GM10248 (cell line): ENCODE measurements at regions not wholly inside any gene's neighbourhood (a gene's known extent, or its start where the extent isn't known, plus 50 kb on each side); places are given as distances from the start of the nearest gene placed in this dataset.

Experiments used
- CTCF ChIA-PET: fragments of 300-600 bp; sonication (Branson Sonifier 250); formaldehyde crosslinking; extraction: SDS; loops from one replicate; lab custom pipeline; 2021; ENCODE audit warnings: antibody characterized with exemption; lab: Yijun Ruan, JAX
- POLR2A ChIA-PET: fragments of 350-650 bp; sonication (Branson Sonifier 250); formaldehyde crosslinking; extraction: SDS; loops from one replicate; lab custom pipeline; 2020; ENCODE audit warnings: antibody characterized with exemption; lab: Yijun Ruan, JAX
- DNase-seq: peaks from one replicate; pipeline ENCODE4 v3.0.0; 2012; ENCODE audit errors: extremely low spot score
- TF ChIP-seq, protein P1 (sequence below): IDR thresholded peaks from 2 replicates; pipeline ENCODE4 v1.5.1; 2012; ENCODE audit warnings: mild to moderate bottlenecking, low read depth; ENCODE audit errors: extremely low read depth, missing control alignments, control extremely low read depth

DNA sequence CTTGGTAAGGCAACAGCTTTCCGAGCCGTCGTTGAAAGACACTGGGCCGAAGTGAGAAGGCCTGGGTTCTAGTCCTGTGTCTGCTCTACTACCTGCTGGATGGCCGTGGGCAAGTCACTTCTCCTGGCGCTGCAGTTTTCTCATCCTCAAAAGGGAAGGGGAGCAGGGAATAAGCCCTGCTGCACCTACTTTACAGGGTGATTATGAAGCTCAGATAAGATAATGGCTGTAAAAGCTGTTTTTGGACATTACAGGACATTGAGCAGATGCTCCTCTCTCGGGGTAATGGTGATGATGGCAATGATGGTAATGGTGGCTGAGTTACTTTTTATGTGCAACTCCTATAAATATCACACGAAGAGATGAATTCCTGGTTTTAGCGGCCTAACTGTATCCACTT is 152.6 kb downstream of the FAM43A start:
- TF ChIP-seq, protein P1, sequence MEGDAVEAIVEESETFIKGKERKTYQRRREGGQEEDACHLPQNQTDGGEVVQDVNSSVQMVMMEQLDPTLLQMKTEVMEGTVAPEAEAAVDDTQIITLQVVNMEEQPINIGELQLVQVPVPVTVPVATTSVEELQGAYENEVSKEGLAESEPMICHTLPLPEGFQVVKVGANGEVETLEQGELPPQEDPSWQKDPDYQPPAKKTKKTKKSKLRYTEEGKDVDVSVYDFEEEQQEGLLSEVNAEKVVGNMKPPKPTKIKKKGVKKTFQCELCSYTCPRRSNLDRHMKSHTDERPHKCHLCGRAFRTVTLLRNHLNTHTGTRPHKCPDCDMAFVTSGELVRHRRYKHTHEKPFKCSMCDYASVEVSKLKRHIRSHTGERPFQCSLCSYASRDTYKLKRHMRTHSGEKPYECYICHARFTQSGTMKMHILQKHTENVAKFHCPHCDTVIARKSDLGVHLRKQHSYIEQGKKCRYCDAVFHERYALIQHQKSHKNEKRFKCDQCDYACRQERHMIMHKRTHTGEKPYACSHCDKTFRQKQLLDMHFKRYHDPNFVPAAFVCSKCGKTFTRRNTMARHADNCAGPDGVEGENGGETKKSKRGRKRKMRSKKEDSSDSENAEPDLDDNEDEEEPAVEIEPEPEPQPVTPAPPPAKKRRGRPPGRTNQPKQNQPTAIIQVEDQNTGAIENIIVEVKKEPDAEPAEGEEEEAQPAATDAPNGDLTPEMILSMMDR = no peak
- ChIA-PET POLR2A (no interaction called here), CTCF (interaction anchor here (1.4 to 1.5 kb wide), 2 partner anchors 18 to 24 kb away, joined by 3 read pairs; no protein-coding TSS in a partner anchor)
- no peak for DNase-seq

DNA sequence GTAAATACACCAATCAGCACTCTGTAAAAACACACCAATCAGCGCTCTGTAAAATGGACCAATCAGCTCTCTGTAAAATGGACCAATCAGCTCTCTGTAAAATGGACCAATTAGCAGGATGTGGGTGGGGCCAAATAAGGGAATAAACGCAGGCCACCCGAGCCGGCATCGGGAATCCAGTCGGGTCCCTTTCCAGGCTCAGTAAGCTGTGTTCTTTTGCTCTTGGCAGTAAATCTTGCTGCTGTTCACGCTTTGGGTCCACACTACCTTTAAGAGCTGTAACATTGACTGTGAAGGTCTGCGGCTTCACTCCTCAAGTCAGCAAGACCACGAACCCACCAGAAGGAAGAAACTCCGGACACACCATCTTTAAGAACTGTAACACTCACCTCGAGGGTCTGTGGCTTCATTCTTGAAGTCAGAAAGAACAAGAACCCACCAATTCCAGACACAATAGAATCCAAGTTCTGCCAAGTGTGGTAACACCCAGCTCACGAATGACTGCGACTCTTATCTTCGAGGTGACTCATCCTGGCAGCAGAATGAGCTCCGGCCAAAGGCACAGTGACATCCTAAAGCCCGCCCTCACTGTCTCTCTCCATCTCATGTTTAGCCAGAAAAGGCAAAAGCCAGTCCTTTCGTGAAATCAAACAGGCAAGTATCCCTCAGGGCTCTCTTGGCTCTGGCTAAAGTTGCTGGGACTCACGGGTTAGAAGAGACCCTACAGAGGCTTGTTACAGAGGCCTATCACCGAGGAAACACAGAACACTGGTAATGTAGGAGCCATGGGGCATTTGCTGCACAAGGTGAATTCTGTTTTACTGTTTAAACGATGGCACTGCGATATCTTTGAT is 155.2 kb downstream of the FAM43A start:
- ChIA-PET POLR2A (no interaction called here), CTCF (interaction anchor here (0.9 to 2.1 kb wide), 3 partner anchors 11 to 30 kb away, joined by 3 to 6 read pairs (median 3); no protein-coding TSS in a partner anchor)
- no peak for DNase-seq
- TF ChIP-seq, protein P1 = no peak

DNA sequence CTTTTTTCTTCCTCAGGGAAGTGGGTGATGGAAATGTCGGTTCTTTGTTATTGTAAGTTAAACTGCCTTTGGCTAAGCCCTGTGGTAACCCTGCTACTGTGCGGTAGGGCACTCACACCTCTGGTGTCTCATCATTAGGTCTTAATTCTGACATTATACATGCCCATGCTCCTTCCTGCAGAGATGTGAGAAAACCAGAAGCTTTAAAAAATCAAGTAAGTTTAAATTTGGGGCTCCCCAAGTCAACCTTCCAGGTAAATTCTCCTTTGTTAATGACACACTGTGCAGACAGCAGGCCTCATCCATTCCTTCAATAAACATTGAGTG is 155.8 kb downstream of the FAM43A start:
- ChIA-PET POLR2A (no interaction called here), CTCF (no interaction called here)
- TF ChIP-seq, protein P1 = no peak
- DNase-seq = no peak

DNA sequence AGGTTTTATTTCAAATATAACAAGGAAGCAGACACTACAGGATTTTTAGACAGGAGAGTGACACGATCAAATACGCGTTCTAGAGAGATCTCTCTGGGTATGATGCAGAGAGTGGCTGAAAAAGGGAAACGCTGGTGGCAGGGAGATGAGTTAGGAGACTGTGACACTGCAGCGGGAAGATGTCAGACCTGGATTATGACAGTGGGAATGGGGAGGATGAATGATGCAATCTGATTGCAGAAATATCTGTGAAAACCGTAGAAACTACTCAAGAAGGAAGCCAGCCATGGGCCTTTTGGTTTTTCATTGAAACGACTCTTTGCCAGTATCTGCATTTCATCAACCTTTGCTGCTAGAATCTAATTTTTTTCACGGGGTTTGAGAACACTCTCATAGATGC is 157.9 kb downstream of the FAM43A start:
- DNase-seq = no peak
- ChIA-PET CTCF (no interaction called here), POLR2A (no interaction called here)
- TF ChIP-seq, protein P1 = no peak

DNA sequence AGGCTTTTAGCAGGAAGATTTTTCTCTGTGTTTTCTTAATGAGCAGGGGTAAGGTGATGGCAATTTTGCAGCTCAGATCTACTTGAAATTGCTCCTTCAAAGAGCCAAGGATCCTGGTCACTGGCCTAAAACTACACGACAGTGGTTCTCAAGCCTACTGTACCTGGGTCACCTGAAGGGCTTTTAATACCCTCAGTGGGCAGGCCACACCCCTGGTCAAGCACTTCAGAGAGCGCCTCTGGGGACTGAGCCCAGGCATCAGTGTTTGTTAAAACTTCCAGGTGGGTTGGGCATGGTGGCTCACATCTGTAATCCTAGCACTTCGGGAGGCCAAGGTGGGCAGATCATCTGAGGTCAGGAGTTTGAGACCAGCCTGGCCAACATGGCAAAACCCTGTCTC is 158.4 kb downstream of the FAM43A start:
- POLR2A ChIA-PET = no interaction called here
- TF ChIP-seq, protein P1 = no peak

DNA sequence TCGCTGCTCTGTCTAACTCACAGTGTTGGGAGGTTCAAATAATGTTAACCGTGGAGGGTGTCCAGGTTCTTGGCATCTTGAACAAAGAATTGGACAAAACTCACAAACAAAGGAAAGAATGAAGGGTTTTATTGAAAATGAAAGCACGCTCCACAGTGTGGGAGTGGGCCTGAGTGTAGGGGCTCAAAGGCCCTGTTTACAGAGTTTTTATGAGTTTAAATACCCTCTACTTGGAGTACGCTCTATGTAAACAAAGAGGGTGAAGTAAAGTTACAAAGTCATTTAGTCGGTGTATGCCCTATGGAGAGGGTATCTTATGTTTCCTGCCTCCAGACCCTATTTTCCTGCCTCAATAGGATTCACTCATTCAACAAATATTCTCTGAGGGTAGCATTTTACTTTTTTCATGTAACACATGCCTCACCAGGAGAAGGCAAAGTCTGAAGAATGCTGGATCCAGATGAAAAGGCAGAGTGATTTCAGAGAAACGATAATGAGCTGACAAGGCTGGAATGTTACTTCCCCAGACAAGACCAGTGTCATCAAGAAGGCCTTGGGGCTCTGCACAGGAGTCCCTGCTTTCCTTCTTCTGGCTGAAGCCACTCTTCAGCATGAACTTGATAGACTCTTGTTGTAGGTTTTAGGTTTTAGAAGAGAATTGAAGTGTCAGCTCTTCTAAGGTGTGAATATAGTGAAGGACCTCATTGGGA is 163.6 kb downstream of the FAM43A start:
- no peak for DNase-seq
- ChIA-PET CTCF (no interaction called here), POLR2A (no interaction called here)
- TF ChIP-seq, protein P1 = no peak

More for the DNA sequence above, 158.4 kb downstream of the FAM43A start:
- CTCF ChIA-PET = no interaction called here
- no peak for DNase-seq
